Naive thymus-derived CD8-positive, alpha-beta T cell (primary cell): ENCODE measurements at regions not wholly inside any gene's neighbourhood (a gene's known extent, or its start where the extent isn't known, plus 50 kb on each side); places are given as distances from the start of the nearest gene placed in this dataset.

ENCODE experiments used
- ATAC-seq, 2 donors: fragments of 150-1000 bp; cut with Tn5 transposase in 1 of 2; sonication (Bioruptor Pico), chemical (Tn5 transposase) in 1 of 2; 1 replicate in 1 of 2; 2 replicates in 1 of 2; pipeline ENCODE4 v1.10.0; 2021; ENCODE audit warnings: mild to moderate bottlenecking in 2 of 2, moderate library complexity in 2 of 2
- POLR2A ChIA-PET: fragments of 350-600 bp; sonication (Branson Sonifier 250); formaldehyde crosslinking; loops from one replicate; lab custom pipeline; 2021; ENCODE audit warnings: antibody characterized with exemption; lab: Charles Lee
- DNase-seq, 10 donors: peaks; one replicate each; pipeline versions ENCODE4 v3.0.0 to v3.0.0-alpha.2; 2020 to 2022
- H3K27ac Mint-ChIP-seq, 10 donors: one replicate each; pipeline ENCODE4 v1.8.0; 2020 to 2022; ENCODE audit warnings: mild to moderate bottlenecking in 10 of 10, mixed read lengths in 10 of 10, moderate library complexity in 4 of 10, inconsistent platforms in 1 of 10
- H3K27me3 Mint-ChIP-seq, 5 donors: one replicate each; pipeline ENCODE4 v1.8.0; 2021 to 2022; ENCODE audit warnings: mixed read lengths in 5 of 5
- H3K36me3 Mint-ChIP-seq, 3 donors: one replicate each; pipeline ENCODE4 v1.8.0; 2020 to 2022; ENCODE audit warnings: mixed read lengths in 3 of 3, mild to moderate bottlenecking in 2 of 3, inconsistent platforms in 1 of 3
- H3K4me1 Mint-ChIP-seq, 4 donors: one replicate each; pipeline ENCODE4 v1.8.0; 2021 to 2022; ENCODE audit warnings: mixed read lengths in 4 of 4
- H3K4me3 Mint-ChIP-seq, 10 donors: one replicate each; pipeline ENCODE4 v1.8.0; 2020 to 2022; ENCODE audit warnings: mild to moderate bottlenecking in 10 of 10, mixed read lengths in 10 of 10, moderate library complexity in 6 of 10, inconsistent platforms in 1 of 10
- H3K9me3 Mint-ChIP-seq, 9 donors: one replicate each; pipeline ENCODE4 v1.8.0; 2020 to 2022; ENCODE audit warnings: mixed read lengths in 9 of 9, mild to moderate bottlenecking in 3 of 9, inconsistent platforms in 1 of 9, moderate library complexity in 1 of 9

DNA sequence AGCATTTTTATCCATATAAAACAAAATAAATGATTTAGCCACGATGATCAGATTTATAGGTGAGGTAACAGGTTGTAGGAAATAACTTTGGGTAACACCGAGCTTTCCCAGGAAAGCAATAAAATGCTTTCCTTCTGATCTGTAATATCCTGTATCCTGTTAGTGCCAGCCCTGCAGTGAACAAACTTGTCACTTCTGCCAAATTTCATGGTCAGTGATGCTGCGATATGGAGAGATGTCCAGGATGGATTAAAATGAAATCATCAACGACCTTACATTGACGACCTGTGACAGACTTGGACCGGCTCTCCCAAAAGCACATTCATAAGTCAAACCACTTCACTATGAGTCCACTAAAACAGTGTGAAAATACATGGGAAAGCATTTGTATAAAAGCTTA is 608.0 kb upstream of the NRP1 start:
- Mint-ChIP-seq H3K36me3 (no peaks in the 10 kb centered on the region), H3K9me3 (peaks cover 0 to 8% (median 0%) of the 10 kb centered on the region in 9 donors), H3K27me3 (peaks cover 0 to 5% (median 0%) of the 10 kb centered on the region in 5 donors), H3K4me3 (no peak overlapping the region), H3K4me1 (no peaks in the 10 kb centered on the region), H3K27ac (no peak overlapping the region)
- no peak for ATAC-seq
- DNase-seq = no peak
- POLR2A ChIA-PET = no interaction called here

DNA sequence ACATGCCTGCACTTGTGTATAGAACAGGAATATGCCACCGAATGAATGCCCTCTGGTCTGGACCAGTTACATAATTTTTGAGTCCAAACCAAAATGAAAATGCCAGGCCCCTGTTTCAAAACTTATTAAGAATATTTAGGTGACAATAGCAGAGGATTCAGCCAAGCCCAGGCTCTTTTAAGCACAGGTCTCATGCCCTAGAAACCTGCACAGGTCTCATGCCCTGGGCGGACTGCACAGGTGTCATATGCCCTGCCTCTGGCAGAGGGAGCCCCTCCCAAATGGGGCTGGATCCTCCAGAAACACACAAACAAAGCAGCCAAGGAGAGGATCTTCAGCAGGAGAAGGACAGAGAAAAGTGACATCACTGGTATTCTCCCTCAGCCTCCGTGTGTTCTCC is 605.4 kb upstream of the NRP1 start:
- POLR2A ChIA-PET = no interaction called here
- Mint-ChIP-seq H3K27me3 (peaks cover 0 to 11% (median 0%) of the 10 kb centered on the region in 5 donors), H3K4me1 (no peaks in the 10 kb centered on the region), H3K4me3 (no peak overlapping the region), H3K27ac (no peak overlapping the region), H3K36me3 (no peaks in the 10 kb centered on the region), H3K9me3 (no peaks in the 10 kb centered on the region)
- ATAC-seq = no peak
- no peak for DNase-seq

DNA sequence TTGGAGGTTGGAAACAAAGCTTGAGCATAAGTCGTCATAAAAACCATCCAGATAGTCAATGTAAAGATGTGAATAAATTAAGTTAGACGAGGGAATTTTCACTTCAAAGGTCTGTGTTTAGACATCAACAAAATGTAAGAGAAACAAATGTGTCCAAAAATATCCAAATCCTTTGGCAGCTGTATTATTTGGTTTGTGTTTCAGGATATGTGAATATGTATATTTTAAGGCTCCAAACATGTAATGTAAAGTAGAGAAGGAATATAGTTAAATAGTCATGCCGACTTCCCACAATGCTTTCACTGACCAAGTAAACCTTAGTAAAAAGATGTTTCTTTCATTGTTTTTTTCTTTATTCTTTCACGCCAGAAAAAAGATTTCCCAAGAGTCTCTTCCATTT is 604.9 kb upstream of the NRP1 start:
- H3K27ac Mint-ChIP-seq = no peak overlapping the region
- no peaks in the 10 kb centered on the region for H3K4me1 Mint-ChIP-seq
- POLR2A ChIA-PET = no interaction called here
- no peaks in the 10 kb centered on the region for H3K9me3 Mint-ChIP-seq
- no peak overlapping the region for H3K4me3 Mint-ChIP-seq
- peaks cover 0 to 11% (median 0%) of the 10 kb centered on the region in 5 donors for H3K27me3 Mint-ChIP-seq
- H3K36me3 Mint-ChIP-seq = no peaks in the 10 kb centered on the region
- DNase-seq (no peak), ATAC-seq (no peak)

DNA sequence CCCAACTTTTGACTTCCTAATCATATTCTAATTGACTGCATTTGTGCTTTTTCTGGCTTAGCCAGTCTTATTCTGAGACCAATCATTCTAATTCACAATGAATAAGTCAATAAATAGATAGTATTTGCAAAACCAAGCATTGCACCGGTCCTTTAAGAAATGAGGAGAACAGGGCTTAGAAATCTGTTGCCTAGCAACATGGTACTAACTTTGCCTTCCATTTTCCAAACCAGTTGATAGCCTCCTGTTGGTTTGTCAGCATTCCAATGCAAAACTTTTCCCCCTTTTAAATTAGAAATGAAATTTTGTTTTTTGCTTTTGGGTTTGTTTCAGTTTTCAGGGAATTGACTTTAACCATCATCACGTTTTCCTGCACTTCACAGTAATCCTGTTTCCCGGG is 603.5 kb upstream of the NRP1 start:
- POLR2A ChIA-PET = no interaction called here

DNA sequence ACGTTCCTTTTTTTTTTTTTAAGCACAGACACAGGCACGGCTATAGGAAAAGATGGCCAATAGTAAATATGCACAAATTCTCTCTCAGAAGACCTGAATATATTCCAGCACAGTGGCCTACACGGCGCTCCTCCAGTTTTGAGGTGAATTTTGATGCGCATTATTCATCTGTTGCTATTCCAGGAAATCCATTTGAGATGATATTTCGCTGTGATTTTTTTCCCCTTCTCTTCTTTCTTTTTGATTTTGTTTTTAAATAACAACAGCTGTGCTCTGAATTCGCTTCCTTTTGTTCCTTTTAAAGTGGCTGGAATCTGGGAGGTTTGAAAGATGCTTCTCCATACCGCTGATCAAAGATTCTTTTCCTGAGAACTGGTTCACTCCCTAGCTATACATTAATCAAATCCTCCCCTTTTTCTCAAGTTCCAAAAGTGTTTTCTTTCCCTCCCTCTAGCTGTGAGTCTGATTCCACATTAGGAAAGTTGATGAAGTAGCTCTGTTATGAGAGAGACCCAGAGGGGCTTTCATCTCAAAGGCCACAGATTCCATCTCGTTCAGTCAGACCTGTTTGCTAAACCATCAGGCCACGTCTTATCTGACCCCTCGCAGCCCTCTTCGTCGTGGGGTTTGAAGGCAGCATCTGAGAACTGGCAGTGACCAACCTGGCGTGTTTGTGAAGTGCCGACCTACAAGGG is 602.7 kb upstream of the NRP1 start:
- Mint-ChIP-seq H3K4me3 (no peak overlapping the region), H3K9me3 (no peaks in the 10 kb centered on the region), H3K27me3 (peaks cover 0 to 11% (median 6%) of the 10 kb centered on the region in 5 donors), H3K27ac (no peak overlapping the region), H3K4me1 (no peaks in the 10 kb centered on the region), H3K36me3 (no peaks in the 10 kb centered on the region)
- DNase-seq (no peak), ATAC-seq (no peak)
- POLR2A ChIA-PET = no interaction called here

More for the DNA sequence above, 603.5 kb upstream of the NRP1 start:
- DNase-seq = no peak
- H3K9me3 Mint-ChIP-seq = no peaks in the 10 kb centered on the region
- no peak overlapping the region for H3K27ac Mint-ChIP-seq
- H3K4me3 Mint-ChIP-seq = no peak overlapping the region
- no peaks in the 10 kb centered on the region for H3K4me1 Mint-ChIP-seq
- no peaks in the 10 kb centered on the region for H3K36me3 Mint-ChIP-seq
- peaks cover 0 to 7% (median 2%) of the 10 kb centered on the region in 5 donors for H3K27me3 Mint-ChIP-seq
- ATAC-seq = no peak

DNA sequence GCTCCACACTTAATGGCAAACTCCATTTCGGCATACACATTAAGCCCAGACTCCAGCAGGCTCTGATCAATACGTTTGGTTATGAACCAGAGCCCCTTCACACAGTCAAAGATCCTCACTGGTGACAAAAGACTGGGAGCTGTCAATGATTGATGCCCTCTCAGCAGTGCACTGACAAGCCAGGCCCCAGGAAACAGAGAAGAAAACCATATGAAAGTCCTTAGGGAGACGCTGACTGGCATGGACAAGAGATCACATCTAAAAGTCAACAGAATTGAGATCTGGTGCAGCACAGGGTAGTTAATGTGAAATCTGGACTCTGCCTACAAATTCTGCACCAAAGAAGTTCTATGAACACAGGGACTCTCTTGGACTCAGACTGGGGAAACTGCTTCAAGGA is 600.9 kb upstream of the NRP1 start:
- Mint-ChIP-seq H3K27ac (no peak overlapping the region), H3K9me3 (no peaks in the 10 kb centered on the region), H3K36me3 (no peaks in the 10 kb centered on the region), H3K4me1 (no peaks in the 10 kb centered on the region), H3K27me3 (peaks cover 1 to 21% (median 6%) of the 10 kb centered on the region in 5 donors), H3K4me3 (no peak overlapping the region)
- no peak for DNase-seq
- POLR2A ChIA-PET = no interaction called here
- no peak for ATAC-seq

DNA sequence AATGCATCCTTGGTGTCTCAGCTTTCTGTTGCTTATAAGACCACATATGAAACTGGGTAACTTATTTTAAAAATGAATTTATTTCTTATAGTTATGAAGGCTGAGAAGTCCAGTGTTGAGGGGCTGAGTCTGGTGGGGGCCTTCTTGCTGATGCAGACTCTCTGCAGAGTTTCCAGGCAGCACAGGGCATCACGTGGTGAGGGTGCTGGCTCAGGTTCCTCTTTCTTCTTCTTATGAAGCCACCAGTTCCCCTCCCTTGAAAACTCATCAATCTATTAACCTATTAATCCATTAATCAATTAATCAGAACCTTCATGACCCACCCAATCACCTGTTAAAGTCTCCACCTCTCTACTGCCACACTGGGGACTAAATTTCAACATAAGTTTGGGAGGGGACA is 595.6 kb upstream of the NRP1 start:
- Mint-ChIP-seq H3K36me3 (no peaks in the 10 kb centered on the region), H3K9me3 (no peaks in the 10 kb centered on the region), H3K4me3 (no peak overlapping the region), H3K27ac (no peak overlapping the region), H3K27me3 (peaks cover 1 to 32% (median 6%) of the 10 kb centered on the region in 5 donors), H3K4me1 (no peaks in the 10 kb centered on the region)
- POLR2A ChIA-PET = no interaction called here
- DNase-seq (no peak), ATAC-seq (no peak)

DNA sequence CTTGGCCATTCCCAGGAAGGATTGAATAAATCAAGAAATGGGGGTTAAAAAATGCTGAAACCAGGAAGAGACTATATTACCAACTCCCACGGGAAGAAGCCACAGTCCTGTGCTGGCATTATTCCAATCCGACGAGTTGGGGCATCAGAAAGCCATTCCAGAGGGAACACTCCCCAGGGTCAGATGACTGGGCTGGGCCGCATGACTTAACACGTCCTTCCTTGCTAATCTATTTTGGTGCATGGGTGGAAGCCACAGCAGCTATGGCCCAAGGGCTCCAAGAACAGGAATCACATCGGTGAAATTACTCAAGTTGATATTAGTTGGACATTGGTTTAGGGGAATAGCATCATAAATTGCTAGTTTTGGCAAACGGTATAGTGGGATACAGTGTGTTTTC is 592.9 kb upstream of the NRP1 start:
- DNase-seq (no peak), ATAC-seq (no peak)
- H3K27me3 Mint-ChIP-seq = peaks cover 0 to 22% (median 1%) of the 10 kb centered on the region in 5 donors
- POLR2A ChIA-PET = no interaction called here
- H3K36me3 Mint-ChIP-seq = no peaks in the 10 kb centered on the region
- no peak overlapping the region for H3K27ac Mint-ChIP-seq
- H3K4me3 Mint-ChIP-seq = no peak overlapping the region
- no peaks in the 10 kb centered on the region for H3K4me1 Mint-ChIP-seq
- H3K9me3 Mint-ChIP-seq = no peaks in the 10 kb centered on the region

DNA sequence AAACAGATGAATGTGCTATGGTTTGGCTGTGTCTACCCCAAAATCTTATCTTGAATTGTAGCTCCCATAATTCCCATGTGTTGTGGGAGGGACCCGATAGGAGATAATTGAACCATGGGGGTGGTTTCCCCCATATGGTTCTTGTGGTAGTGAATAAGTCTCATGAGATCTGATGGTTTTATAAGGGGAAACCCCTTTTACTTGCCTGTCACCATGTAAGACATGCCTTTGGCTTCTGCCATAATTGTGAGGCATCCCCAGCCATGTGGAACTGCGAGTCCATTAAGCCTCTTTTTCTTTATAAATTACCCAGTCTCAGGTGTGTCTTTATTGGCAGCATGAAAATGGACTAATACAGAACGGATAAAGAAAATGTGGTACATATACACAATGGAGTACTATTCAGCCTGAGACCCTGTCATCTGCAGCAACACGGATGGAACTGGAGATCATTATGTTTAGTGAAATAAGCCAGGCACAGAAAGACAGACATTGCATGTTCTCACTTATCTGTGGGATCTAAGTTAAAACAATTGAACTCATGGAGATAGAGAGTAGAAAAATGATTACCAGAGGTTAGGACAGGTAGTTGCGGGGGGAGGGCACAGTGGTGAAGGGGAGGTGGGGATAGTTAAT is 587.6 kb upstream of the NRP1 start:
- POLR2A ChIA-PET = no interaction called here
- H3K9me3 Mint-ChIP-seq = peaks cover 0 to 5% (median 0%) of the 10 kb centered on the region in 9 donors
- no peak for ATAC-seq
- H3K4me3 Mint-ChIP-seq = no peak overlapping the region
- peaks cover 0 to 15% (median 2%) of the 10 kb centered on the region in 5 donors for H3K27me3 Mint-ChIP-seq
- H3K27ac Mint-ChIP-seq = no peak overlapping the region
- no peak for DNase-seq
- H3K4me1 Mint-ChIP-seq = no peaks in the 10 kb centered on the region
- H3K36me3 Mint-ChIP-seq = no peaks in the 10 kb centered on the region

DNA sequence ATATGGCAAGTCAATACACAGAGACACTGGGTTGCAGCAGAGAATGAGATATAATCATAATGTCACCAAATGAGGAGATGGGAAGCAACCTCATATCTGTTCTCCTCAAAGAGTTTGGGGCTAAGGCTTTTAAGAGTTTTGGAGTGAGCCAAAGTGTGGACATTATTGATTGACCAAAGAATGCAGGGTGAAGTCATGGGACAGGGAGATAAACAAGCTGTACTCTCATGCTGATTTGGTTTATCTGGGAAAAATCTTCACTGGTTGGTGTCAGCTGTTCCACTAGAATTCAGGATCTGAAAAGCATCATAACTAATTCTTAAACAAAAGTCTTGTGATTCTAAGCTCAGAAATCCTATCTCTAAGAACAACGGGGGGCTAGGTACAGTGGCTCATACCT is 585.9 kb upstream of the NRP1 start:
- no peak for DNase-seq
- Mint-ChIP-seq H3K27me3 (peaks cover 0 to 8% (median 3%) of the 10 kb centered on the region in 5 donors), H3K4me3 (no peak overlapping the region), H3K36me3 (no peaks in the 10 kb centered on the region), H3K27ac (no peak overlapping the region), H3K4me1 (no peaks in the 10 kb centered on the region), H3K9me3 (peaks cover 0 to 5% (median 0%) of the 10 kb centered on the region in 9 donors)
- ATAC-seq = no peak
- POLR2A ChIA-PET = no interaction called here

DNA sequence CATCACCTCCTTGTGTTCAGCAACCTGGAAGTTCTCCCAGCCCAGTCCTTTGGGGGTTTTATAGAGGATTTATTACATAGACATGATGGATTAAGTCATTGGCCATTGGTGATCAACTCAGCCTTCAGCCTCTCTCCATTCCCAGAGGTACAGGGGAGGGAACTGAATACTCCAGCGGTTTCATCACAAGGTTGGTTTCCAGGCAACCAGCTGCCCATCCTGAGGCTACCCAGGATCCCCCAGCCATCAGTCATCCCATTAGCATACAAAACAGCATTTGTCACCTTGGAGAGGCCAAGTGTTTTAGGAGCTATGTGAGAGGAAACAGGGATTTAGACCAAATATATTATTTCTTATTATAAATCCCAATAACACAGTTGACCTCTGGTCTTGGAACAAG is 584.8 kb upstream of the NRP1 start:
- Mint-ChIP-seq H3K4me3 (no peak overlapping the region), H3K4me1 (no peaks in the 10 kb centered on the region), H3K27ac (no peak overlapping the region), H3K36me3 (no peaks in the 10 kb centered on the region), H3K27me3 (peaks cover 0 to 8% (median 3%) of the 10 kb centered on the region in 5 donors), H3K9me3 (peaks cover 0 to 5% (median 0%) of the 10 kb centered on the region in 9 donors)
- DNase-seq = no peak
- no peak for ATAC-seq
- POLR2A ChIA-PET = no interaction called here

DNA sequence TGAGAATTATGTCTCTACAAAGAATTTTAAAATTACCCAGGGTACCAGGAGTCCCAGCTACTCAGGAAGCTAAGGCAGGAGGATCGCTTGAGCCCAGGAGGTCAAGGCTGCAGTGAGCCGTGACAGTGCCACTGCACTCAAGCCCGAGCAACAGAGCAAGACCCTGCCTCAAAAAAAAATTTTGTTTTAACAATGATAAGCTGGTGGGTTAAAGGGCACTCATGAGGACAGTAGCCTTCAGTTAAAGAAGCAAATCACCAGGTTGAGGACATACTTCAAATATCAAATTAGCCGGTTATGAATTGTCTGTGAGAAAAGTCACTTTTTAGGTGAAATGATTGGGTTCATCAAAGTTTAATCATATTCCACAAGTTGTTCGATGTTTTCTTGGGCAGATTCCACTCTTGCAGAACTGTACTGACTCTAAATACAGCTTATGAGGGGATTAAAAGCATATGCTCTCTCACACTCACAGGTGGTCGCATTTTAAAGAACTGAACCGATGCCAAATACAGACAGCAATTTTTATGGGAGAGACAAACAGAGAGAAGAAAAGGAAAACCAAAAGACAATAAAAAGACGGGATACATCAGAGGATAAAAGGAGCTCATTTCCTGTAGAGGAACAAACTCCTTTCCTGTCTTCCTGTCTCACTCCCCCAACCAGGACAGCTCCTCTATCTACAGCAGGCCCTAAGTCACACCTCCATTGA is 582.8 kb upstream of the NRP1 start:
- no peak for ATAC-seq
- Mint-ChIP-seq H3K9me3 (peaks cover 0 to 5% (median 0%) of the 10 kb centered on the region in 9 donors), H3K4me1 (no peaks in the 10 kb centered on the region), H3K27me3 (peaks cover 4 to 19% (median 8%) of the 10 kb centered on the region in 5 donors), H3K36me3 (no peaks in the 10 kb centered on the region), H3K4me3 (no peak overlapping the region), H3K27ac (no peak overlapping the region)
- DNase-seq = no peak
- POLR2A ChIA-PET = no interaction called here

DNA sequence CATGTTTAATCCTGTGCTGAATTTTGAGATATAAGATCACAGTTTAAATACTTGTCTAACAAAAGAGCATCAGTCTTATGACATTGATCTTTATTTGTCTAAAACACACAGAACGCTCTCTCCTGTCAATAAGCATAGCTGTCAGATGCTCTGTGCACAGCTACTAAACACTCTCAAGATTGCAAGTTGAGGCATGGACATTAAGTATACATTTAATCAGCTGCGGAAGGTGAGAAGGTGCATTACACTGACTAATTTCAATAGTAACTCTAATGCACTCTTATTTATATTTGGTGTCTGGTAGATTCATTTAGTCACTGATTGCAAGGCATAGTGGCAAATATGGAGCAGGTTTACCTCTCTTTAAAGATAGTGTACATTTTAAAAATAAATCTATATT is 580.3 kb upstream of the NRP1 start:
- POLR2A ChIA-PET = no interaction called here
- ATAC-seq (no peak), DNase-seq (no peak)
- no peaks in the 10 kb centered on the region for H3K36me3 Mint-ChIP-seq
- peaks cover 4 to 19% (median 12%) of the 10 kb centered on the region in 5 donors for H3K27me3 Mint-ChIP-seq
- no peaks in the 10 kb centered on the region for H3K9me3 Mint-ChIP-seq
- no peak overlapping the region for H3K4me3 Mint-ChIP-seq
- no peaks in the 10 kb centered on the region for H3K4me1 Mint-ChIP-seq
- no peak overlapping the region for H3K27ac Mint-ChIP-seq
